SK-N-SH (cell line): ENCODE measurements at regions not wholly inside any gene's neighbourhood (a gene's known extent, or its start where the extent isn't known, plus 50 kb on each side); places are given as distances from the start of the nearest gene placed in this dataset.

Experiments used
- CTCF ChIA-PET: fragments of 300-600, 350-600 bp; formaldehyde crosslinking; extraction: SDS; loops from one replicate; lab custom pipeline; 2021; lab: Yijun Ruan, JAX
- POLR2A ChIA-PET: fragments of 350-600 bp; sonication (Branson Sonifier 250); formaldehyde crosslinking; extraction: SDS; loops from one replicate; lab custom pipeline; 2020; ENCODE audit warnings: antibody characterized with exemption, inconsistent platforms; lab: Yijun Ruan, JAX
- DNase-seq: peaks from one replicate; pipeline ENCODE4 v3.0.0; 2012
- H2AFZ ChIP-seq: fragments of 200-600 bp; sonication (generic); 2 replicates; pipeline ENCODE4 v1.8.1; 2016; ENCODE audit warnings: antibody characterized with exemption, mild to moderate bottlenecking, low read depth
- H3F3A ChIP-seq: fragments of 200-600 bp; sonication (generic); replicated peaks from 2 replicates; pipeline ENCODE3; 2016; ENCODE audit warnings: antibody characterized with exemption, mild to moderate bottlenecking; ENCODE audit not compliant: insufficient read depth
- H3K27ac ChIP-seq, 2 experiments: fragments of 200-500 bp in 1 of 2; fragments of 200-600 bp in 1 of 2; sonication (Bioruptor generic) in 1 of 2; sonication (generic), shearing (Covaris generic) in 1 of 2; 2 replicates each; pipeline versions ENCODE4 v1.5.1 to v1.6.1; 2014 to 2016; ENCODE audit warnings: low read depth in 2 of 2, inconsistent platforms in 1 of 2, low read length in 1 of 2, mild to moderate bottlenecking in 1 of 2, mixed read lengths in 1 of 2
- H3K27me3 ChIP-seq: fragments of 200-600 bp; sonication (generic), shearing (Covaris generic); 2 replicates; pipeline ENCODE4 v1.6.1; 2016; ENCODE audit warnings: mixed run types; ENCODE audit not compliant: insufficient read depth
- H3K36me3 ChIP-seq, 2 experiments: fragments of 200-500 bp in 1 of 2; fragments of 200-600 bp in 1 of 2; sonication (Bioruptor generic) in 1 of 2; sonication (generic) in 1 of 2; replicated peaks in 1 of 2; 2 replicates each; pipeline versions ENCODE3 to v1.5.1; 2014 to 2016; ENCODE audit warnings: low read length in 1 of 2, mild to moderate bottlenecking in 1 of 2; ENCODE audit not compliant: insufficient read depth in 2 of 2, control insufficient read depth in 1 of 2
- H3K4me1 ChIP-seq, 2 experiments: fragments of 200-500 bp in 1 of 2; fragments of 200-600 bp in 1 of 2; sonication (Bioruptor generic) in 1 of 2; sonication (generic), shearing (Covaris generic) in 1 of 2; 2 replicates each; pipeline versions ENCODE4 v1.5.1 to v1.6.1; 2014 to 2016; ENCODE audit warnings: low read depth in 1 of 2, low read length in 1 of 2, mixed run types in 1 of 2; ENCODE audit not compliant: insufficient read depth in 2 of 2, control insufficient read depth in 1 of 2
- H3K4me2 ChIP-seq: fragments of 200-600 bp; sonication (generic), shearing (Covaris generic); 2 replicates; pipeline ENCODE4 v1.6.1; 2017; ENCODE audit warnings: mixed run types
- H3K4me3 ChIP-seq, 2 experiments: fragments of 200-500 bp in 1 of 2; fragments of 200-600 bp in 1 of 2; sonication (Bioruptor generic) in 1 of 2; sonication (generic), shearing (Covaris generic) in 1 of 2; 2 replicates each; pipeline versions ENCODE4 v1.5.1 to v1.8.1; 2014 to 2016; ENCODE audit warnings: low read depth in 2 of 2, inconsistent platforms in 1 of 2, low read length in 1 of 2, mild to moderate bottlenecking in 1 of 2, mixed read lengths in 1 of 2, moderate library complexity in 1 of 2
- H3K79me2 ChIP-seq: fragments of 200-600 bp; sonication (generic); 2 replicates; pipeline ENCODE4 v1.8.1; 2017; ENCODE audit warnings: mild to moderate bottlenecking; ENCODE audit not compliant: insufficient read depth
- H3K9ac ChIP-seq: fragments of 200-600 bp; sonication (generic); 2 replicates; pipeline ENCODE4 v1.6.1; 2017; ENCODE audit warnings: mixed run types
- H3K9me2 ChIP-seq: fragments of 200-600 bp; sonication (generic); 2 replicates; pipeline ENCODE4 v1.6.1; 2017; ENCODE audit warnings: mixed run types
- H3K9me3 ChIP-seq: fragments of 200-600 bp; sonication (generic); 2 replicates; pipeline ENCODE4 v1.6.1; 2017; ENCODE audit warnings: mixed run types, mild to moderate bottlenecking, moderate library complexity
- H4K20me1 ChIP-seq: fragments of 200-600 bp; sonication (generic); 2 replicates; pipeline ENCODE4 v1.6.1; 2017; ENCODE audit warnings: mild to moderate bottlenecking, mixed run types; ENCODE audit not compliant: insufficient read depth
- EP300 ChIP-seq, 2 experiments: IDR thresholded peaks; 2 replicates each; pipeline versions ENCODE4 v1.4.0 to v1.6.1; 2012; ENCODE audit warnings: borderline replicate concordance in 1 of 2, low read depth in 1 of 2, low read length in 1 of 2
- EZH2phosphoT487 ChIP-seq: fragments of 200-600 bp; sonication (generic); IDR thresholded peaks from 2 replicates; pipeline ENCODE4 v1.6.1; 2017; ENCODE audit warnings: low read depth, mixed run types, mild to moderate bottlenecking, antibody characterized with exemption, moderate library complexity, borderline replicate concordance
- GATA2 ChIP-seq: sonication (generic); formaldehyde crosslinking; IDR thresholded peaks from 2 replicates; pipeline ENCODE4 v1.5.0; 2020; ENCODE audit warnings: mild to moderate bottlenecking, missing genetic modification reagents
- JUND ChIP-seq: IDR thresholded peaks from 2 replicates; pipeline ENCODE4 v1.4.0; 2012
- NFIC ChIP-seq: IDR thresholded peaks from 2 replicates; pipeline ENCODE4 v1.4.0; 2012; ENCODE audit warnings: borderline replicate concordance
- POLR2AphosphoS5 ChIP-seq: IDR thresholded peaks from 2 replicates; pipeline ENCODE4 v1.6.1; 2012; ENCODE audit warnings: low read depth, low read length
- RFX5 ChIP-seq: IDR thresholded peaks from 2 replicates; pipeline ENCODE4 v1.6.1; 2012; ENCODE audit warnings: mild to moderate bottlenecking, improper control_type of control experiment, low read length
- SIN3A ChIP-seq: IDR thresholded peaks from 2 replicates; pipeline ENCODE4 v1.6.1; 2012; ENCODE audit warnings: low read depth, mild to moderate bottlenecking, low read length, moderate library complexity, borderline replicate concordance
- SMC3 ChIP-seq: IDR thresholded peaks from 2 replicates; pipeline ENCODE4 v1.6.1; 2012; ENCODE audit warnings: low read depth, low read length, improper control_type of control experiment
- TAF1 ChIP-seq: IDR thresholded peaks from 2 replicates; pipeline ENCODE4 v1.6.1; 2012; ENCODE audit warnings: low read depth, mild to moderate bottlenecking, low read length, moderate library complexity, borderline replicate concordance
- WGBS: methylation state at CpG from one replicate; pipeline ENCODE4 v1.1.6; 2017; ENCODE audit warnings: low lambda C conversion rate; 5-methylcytosine and 5-hydroxymethylcytosine counted together
- TF ChIP-seq, protein P1 (sequence below): fragments of 150-350 bp; IDR thresholded peaks from 2 replicates; pipeline ENCODE4 v1.6.1; 2016; ENCODE audit warnings: mild to moderate bottlenecking, low read depth, low read length
- TF ChIP-seq, protein P2 (sequence below): IDR thresholded peaks from 2 replicates; pipeline ENCODE4 v1.4.0; 2012; ENCODE audit warnings: low read depth, borderline replicate concordance
- TF ChIP-seq, protein P3 (sequence below): IDR thresholded peaks from 2 replicates; pipeline ENCODE4 v1.6.1; 2012; ENCODE audit warnings: mild to moderate bottlenecking, low read depth, low read length, moderate library complexity

DNA sequence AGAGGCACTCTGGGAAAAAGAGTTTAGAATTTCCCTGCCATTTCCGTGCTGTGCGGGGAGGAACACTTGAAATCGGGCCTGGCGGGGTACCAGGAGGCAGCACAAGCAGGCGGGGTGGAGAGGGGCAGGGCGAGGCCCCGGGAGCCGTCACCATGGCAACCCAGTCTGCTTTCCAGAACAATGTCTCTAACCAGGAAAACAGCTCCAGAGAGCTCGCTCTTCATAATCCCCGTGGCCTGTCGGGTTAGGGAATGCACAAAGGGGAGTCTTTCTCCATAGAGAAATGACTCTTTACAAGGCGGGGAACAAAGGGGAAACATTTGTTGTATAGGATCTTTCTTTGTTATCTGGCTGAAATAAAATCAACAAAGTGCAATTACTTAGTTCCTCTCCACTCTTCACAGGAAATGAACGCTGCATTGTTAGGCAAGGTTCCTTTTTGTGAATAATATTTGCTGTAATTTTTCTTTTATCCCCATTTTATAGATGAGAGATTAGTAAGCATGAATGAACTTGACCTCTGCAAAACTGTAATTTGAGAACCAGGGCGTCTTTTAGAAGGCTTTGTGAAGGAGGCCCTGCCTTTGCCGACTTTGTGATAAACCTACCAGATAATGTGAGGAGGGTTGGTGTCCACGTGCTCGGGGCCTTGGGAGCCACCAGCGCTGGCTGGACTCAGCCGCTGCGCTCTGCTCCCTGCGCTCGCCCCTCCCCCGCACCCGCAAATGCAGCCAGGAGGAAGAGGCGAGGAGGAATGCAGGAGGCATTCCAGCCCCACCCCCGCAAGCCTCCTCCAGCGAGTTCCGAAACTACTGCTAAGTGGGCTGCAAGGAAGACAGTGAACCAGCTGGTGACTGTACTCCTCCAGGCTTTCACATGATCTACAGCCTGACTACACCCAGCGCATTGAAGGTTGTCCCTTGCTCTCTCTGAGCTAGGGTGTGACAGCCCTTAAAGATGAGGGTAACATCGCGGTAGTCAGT, 105.2 kb upstream of the ATF7IP start:
- Histone ChIP-seq H3K27me3 (no peaks in the 10 kb centered on the region), H4K20me1 (no peaks in the 10 kb centered on the region), H3F3A (peaks cover 7% of the 10 kb centered on the region), H3K4me2 (no peak overlapping the region), H3K27ac (no peak overlapping the region), H3K36me3 (no peaks in the 10 kb centered on the region), H3K9me2 (no peaks in the 10 kb centered on the region), H3K4me3 (no peak overlapping the region), H3K9ac (no peak overlapping the region), H3K4me1 (peaks cover 13 to 19% of the 10 kb centered on the region in 2 experiments; a peak in 2 of 4 replicates), H2AFZ (no peak overlapping the region), H3K9me3 (no peaks in the 10 kb centered on the region), H3K79me2 (no peaks in the 10 kb centered on the region)
- WGBS, result 80% methylated on average over 30 of the region's 31 CpGs
- ChIA-PET CTCF (no interaction called here), POLR2A (no interaction called here)
- no peak for DNase-seq
- TF ChIP-seq JUND (no peak), SMC3 (no peak), RFX5 (no peak), POLR2AphosphoS5 (no peak), EP300 (IDR thresholded peaks at IDR 0.05; ENCODE audit: borderline replicate concordance in 1 of 2, low read depth in 1 of 2, low read length in 1 of 2) (no peak), GATA2 (no peak), EZH2phosphoT487 (no peak), TAF1 (no peak), SIN3A (no peak), NFIC (no peak)
- TF ChIP-seq, protein P1, sequence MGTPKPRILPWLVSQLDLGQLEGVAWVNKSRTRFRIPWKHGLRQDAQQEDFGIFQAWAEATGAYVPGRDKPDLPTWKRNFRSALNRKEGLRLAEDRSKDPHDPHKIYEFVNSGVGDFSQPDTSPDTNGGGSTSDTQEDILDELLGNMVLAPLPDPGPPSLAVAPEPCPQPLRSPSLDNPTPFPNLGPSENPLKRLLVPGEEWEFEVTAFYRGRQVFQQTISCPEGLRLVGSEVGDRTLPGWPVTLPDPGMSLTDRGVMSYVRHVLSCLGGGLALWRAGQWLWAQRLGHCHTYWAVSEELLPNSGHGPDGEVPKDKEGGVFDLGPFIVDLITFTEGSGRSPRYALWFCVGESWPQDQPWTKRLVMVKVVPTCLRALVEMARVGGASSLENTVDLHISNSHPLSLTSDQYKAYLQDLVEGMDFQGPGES, result no peak
- TF ChIP-seq, protein P2, sequence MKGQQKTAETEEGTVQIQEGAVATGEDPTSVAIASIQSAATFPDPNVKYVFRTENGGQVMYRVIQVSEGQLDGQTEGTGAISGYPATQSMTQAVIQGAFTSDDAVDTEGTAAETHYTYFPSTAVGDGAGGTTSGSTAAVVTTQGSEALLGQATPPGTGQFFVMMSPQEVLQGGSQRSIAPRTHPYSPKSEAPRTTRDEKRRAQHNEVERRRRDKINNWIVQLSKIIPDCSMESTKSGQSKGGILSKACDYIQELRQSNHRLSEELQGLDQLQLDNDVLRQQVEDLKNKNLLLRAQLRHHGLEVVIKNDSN, result no peak
- TF ChIP-seq, protein P3, sequence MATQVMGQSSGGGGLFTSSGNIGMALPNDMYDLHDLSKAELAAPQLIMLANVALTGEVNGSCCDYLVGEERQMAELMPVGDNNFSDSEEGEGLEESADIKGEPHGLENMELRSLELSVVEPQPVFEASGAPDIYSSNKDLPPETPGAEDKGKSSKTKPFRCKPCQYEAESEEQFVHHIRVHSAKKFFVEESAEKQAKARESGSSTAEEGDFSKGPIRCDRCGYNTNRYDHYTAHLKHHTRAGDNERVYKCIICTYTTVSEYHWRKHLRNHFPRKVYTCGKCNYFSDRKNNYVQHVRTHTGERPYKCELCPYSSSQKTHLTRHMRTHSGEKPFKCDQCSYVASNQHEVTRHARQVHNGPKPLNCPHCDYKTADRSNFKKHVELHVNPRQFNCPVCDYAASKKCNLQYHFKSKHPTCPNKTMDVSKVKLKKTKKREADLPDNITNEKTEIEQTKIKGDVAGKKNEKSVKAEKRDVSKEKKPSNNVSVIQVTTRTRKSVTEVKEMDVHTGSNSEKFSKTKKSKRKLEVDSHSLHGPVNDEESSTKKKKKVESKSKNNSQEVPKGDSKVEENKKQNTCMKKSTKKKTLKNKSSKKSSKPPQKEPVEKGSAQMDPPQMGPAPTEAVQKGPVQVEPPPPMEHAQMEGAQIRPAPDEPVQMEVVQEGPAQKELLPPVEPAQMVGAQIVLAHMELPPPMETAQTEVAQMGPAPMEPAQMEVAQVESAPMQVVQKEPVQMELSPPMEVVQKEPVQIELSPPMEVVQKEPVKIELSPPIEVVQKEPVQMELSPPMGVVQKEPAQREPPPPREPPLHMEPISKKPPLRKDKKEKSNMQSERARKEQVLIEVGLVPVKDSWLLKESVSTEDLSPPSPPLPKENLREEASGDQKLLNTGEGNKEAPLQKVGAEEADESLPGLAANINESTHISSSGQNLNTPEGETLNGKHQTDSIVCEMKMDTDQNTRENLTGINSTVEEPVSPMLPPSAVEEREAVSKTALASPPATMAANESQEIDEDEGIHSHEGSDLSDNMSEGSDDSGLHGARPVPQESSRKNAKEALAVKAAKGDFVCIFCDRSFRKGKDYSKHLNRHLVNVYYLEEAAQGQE, result no peak
